Tibial nerve (tissue), 4 donors: ENCODE measurements at regions not wholly inside any gene's neighbourhood (a gene's known extent, or its start where the extent isn't known, plus 50 kb on each side); places are given as distances from the start of the nearest gene placed in this dataset.

Source experiments
- EP300 ChIP-seq, 2 donors: sonication (generic); formaldehyde crosslinking; IDR thresholded peaks; one replicate each; pipeline ENCODE4 v1.6.1; 2017; ENCODE audit warnings: antibody characterized with exemption in 2 of 2, mild to moderate bottlenecking in 1 of 2
- TF ChIP-seq, protein P1 (sequence below), 5 experiments: fragments of 200-600 bp in 3 of 5; fragments of 450-650 bp in 2 of 5; sonication (generic) in 3 of 5; IDR thresholded peaks; one replicate each; pipeline ENCODE4 v1.5.1; 2016 to 2019; ENCODE audit warnings: antibody characterized with exemption in 5 of 5, mild to moderate bottlenecking in 3 of 5, moderate library complexity in 2 of 5

GRCh38 chr6:149267513-149268043 lies 49.9 kb upstream of the TAB2 start:
- TF ChIP-seq EP300 (IDR thresholded peaks at IDR 0.05) = no peak
- TF ChIP-seq, protein P1, sequence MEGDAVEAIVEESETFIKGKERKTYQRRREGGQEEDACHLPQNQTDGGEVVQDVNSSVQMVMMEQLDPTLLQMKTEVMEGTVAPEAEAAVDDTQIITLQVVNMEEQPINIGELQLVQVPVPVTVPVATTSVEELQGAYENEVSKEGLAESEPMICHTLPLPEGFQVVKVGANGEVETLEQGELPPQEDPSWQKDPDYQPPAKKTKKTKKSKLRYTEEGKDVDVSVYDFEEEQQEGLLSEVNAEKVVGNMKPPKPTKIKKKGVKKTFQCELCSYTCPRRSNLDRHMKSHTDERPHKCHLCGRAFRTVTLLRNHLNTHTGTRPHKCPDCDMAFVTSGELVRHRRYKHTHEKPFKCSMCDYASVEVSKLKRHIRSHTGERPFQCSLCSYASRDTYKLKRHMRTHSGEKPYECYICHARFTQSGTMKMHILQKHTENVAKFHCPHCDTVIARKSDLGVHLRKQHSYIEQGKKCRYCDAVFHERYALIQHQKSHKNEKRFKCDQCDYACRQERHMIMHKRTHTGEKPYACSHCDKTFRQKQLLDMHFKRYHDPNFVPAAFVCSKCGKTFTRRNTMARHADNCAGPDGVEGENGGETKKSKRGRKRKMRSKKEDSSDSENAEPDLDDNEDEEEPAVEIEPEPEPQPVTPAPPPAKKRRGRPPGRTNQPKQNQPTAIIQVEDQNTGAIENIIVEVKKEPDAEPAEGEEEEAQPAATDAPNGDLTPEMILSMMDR (IDR thresholded peaks at IDR 0.05) = no peak
